Upper lobe of right lung (tissue), 1 donor: ENCODE measurements at regions not wholly inside any gene's neighbourhood (a gene's known extent, or its start where the extent isn't known, plus 50 kb on each side); places are given as distances from the start of the nearest gene placed in this dataset.

ENCODE experiments used
- ATAC-seq: fragments of 200-7000 bp; cut with Tn5 transposase; one replicate; pipeline ENCODE4 v1.9.1; 2020; ENCODE audit warnings: mild to moderate bottlenecking, moderate library complexity
- DNase-seq: peaks from one replicate; pipeline ENCODE4 v3.0.0-alpha.2; 2020
- H3K27ac ChIP-seq: fragments of 200-600 bp; one replicate; pipeline ENCODE4 v1.8.0; 2022
- H3K27me3 ChIP-seq: fragments of 200-600 bp; one replicate; pipeline ENCODE4 v1.8.0; 2022; ENCODE audit warnings: mild to moderate bottlenecking
- H3K36me3 ChIP-seq: fragments of 200-600 bp; one replicate; pipeline ENCODE4 v1.8.0; 2022
- H3K4me1 ChIP-seq: fragments of 200-600 bp; one replicate; pipeline ENCODE4 v1.8.0; 2022
- H3K4me3 ChIP-seq: fragments of 200-600 bp; one replicate; pipeline ENCODE4 v1.8.0; 2022; ENCODE audit warnings: mild to moderate bottlenecking
- H3K9me3 ChIP-seq: fragments of 200-600 bp; one replicate; pipeline ENCODE4 v1.8.0; 2022
- intact Hi-C: fragments of 100-400 bp; cut with DNase I; formaldehyde crosslinking; loops from one replicate; pipeline ENCODE4 v1.11.0; 2022
- TF ChIP-seq, protein P1 (sequence below): fragments of 200-600 bp; IDR thresholded peaks from one replicate; pipeline ENCODE4 v1.8.0; 2022; ENCODE audit warnings: antibody characterized with exemption
- donor health status: DM: no; HTN: yes; CAD: no; lungs with severe emphysema.

DNA sequence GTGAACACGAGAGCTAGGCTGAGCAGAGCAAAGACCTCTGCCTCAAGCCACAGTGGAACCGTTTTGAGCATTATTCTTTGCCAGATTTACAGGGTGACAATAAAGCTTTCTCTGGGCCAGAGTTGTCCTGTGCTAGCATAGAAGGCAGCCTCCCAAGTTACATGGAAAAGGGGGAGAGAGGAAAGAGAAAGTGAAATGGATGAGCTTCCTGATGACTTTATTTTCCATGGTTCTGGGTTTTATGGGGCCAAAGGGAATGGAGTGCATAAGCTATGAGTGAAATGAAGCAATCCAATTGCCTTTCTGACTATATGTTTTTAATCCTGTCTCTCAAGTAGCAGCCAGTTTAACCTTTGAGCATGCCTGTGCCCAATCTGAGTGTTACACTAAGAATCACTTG lies 428.4 kb downstream of the COG6 start:
- ATAC-seq (no peak), DNase-seq (no peak)
- intact Hi-C loops: no loop called here
- Histone ChIP-seq H3K4me1 (no peaks in the 10 kb centered on the region), H3K36me3 (no peaks in the 10 kb centered on the region), H3K27ac (no peak overlapping the region), H3K27me3 (no peaks in the 10 kb centered on the region), H3K4me3 (no peak overlapping the region), H3K9me3 (no peaks in the 10 kb centered on the region)
- TF ChIP-seq, protein P1, sequence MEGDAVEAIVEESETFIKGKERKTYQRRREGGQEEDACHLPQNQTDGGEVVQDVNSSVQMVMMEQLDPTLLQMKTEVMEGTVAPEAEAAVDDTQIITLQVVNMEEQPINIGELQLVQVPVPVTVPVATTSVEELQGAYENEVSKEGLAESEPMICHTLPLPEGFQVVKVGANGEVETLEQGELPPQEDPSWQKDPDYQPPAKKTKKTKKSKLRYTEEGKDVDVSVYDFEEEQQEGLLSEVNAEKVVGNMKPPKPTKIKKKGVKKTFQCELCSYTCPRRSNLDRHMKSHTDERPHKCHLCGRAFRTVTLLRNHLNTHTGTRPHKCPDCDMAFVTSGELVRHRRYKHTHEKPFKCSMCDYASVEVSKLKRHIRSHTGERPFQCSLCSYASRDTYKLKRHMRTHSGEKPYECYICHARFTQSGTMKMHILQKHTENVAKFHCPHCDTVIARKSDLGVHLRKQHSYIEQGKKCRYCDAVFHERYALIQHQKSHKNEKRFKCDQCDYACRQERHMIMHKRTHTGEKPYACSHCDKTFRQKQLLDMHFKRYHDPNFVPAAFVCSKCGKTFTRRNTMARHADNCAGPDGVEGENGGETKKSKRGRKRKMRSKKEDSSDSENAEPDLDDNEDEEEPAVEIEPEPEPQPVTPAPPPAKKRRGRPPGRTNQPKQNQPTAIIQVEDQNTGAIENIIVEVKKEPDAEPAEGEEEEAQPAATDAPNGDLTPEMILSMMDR: no peak

DNA sequence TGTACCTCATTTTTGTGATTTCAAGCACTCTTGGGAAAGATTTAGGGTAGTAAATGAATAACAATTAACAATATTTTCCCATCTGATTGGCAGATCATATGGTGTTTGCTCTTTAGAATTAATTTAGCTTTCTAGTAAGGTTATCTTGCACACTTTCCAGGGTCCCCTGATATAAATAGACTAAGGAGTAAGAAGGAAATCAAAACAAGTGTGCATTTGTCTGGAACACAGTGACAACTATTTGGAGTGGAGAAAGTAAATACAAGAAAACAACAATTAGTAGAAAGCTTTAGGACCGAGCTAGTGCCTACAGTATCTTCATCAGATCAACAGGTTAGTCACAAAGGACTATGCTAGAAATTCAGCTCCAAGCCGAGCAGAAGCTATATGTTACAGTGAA lies 429.5 kb downstream of the COG6 start:
- no peak overlapping the region for H3K27ac ChIP-seq
- TF ChIP-seq, protein P1: no peak
- no peaks in the 10 kb centered on the region for H3K4me1 ChIP-seq
- ATAC-seq (no peak), DNase-seq (no peak)
- no peaks in the 10 kb centered on the region for H3K27me3 ChIP-seq
- H3K36me3 ChIP-seq: no peaks in the 10 kb centered on the region
- intact Hi-C loops: no loop called here
- H3K4me3 ChIP-seq: no peak overlapping the region
- H3K9me3 ChIP-seq: no peaks in the 10 kb centered on the region

DNA sequence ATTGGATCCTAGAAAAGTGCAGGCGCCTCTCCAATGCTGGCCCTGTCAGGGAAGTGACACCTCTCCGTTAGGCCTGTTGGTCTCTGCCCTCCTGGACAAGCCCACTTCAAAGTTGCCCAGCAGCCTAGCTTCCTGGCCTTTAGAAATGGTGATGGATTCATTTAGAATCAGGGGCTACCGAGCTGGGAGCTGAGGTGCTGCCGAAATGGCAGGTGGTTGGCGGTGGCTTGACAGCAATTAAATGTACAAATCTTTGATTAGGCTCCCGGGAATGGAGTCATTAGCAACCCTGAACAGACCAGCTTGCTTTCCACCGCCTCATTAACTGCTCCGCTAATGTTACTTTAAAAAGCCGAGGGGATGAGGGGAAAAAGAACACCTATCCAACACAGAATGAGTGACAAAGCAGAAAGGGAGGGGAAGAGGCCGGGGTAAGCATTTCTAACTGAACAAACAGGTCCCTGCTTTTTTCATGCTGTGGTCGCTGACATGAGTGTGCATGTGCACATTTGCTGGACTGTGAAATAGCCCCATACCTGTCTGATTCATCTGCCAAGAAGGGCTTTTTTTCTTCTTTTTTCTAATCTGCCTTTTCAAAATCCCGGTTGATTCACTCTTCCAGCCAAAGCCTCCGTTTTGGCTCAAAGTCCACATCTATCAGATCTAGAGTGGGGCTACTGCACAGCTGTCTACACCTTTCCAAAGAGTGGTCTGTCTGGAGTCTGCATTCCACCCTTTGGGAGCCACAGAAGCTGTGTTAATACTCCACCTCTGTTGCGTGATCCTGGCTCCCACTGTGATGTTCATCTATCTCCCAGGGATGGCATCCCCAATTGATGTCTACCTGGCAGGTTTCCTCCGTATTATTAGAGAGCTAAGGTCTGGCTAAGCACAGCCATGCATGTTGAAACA lies 431.9 kb downstream of the COG6 start:
- H3K4me1 ChIP-seq: no peaks in the 10 kb centered on the region
- DNase-seq (no peak), ATAC-seq (no peak)
- intact Hi-C loops: no loop called here
- H3K9me3 ChIP-seq: no peaks in the 10 kb centered on the region
- TF ChIP-seq, protein P1: no peak
- H3K4me3 ChIP-seq: no peak overlapping the region
- H3K36me3 ChIP-seq: no peaks in the 10 kb centered on the region
- H3K27ac ChIP-seq: no peak overlapping the region
- H3K27me3 ChIP-seq: no peaks in the 10 kb centered on the region

DNA sequence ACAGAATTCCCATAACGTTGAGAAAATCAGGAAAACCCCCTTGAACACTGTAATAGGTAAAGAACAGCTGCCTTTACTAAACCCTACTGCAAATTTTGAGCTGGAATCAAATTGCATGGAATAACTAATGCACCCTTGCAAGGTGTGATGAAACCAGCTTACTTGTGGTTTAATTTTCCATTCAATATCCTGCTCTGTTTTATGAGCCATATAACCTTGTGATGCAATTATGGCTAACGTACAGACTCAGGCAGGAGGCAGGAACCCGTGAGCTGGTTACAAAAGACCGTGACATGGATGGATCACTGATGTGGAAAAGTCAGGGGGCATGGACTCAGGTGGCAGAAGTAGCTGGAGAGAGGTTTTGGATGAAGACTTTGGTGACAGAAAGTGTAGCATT lies 438.6 kb downstream of the COG6 start:
- TF ChIP-seq, protein P1: no peak
- H3K36me3 ChIP-seq: no peaks in the 10 kb centered on the region
- H3K27ac ChIP-seq: no peak overlapping the region
- H3K4me3 ChIP-seq: no peak overlapping the region
- no peak for DNase-seq
- no peaks in the 10 kb centered on the region for H3K27me3 ChIP-seq
- no peaks in the 10 kb centered on the region for H3K9me3 ChIP-seq
- intact Hi-C loops: no loop called here
- no peak for ATAC-seq
- H3K4me1 ChIP-seq: no peaks in the 10 kb centered on the region

DNA sequence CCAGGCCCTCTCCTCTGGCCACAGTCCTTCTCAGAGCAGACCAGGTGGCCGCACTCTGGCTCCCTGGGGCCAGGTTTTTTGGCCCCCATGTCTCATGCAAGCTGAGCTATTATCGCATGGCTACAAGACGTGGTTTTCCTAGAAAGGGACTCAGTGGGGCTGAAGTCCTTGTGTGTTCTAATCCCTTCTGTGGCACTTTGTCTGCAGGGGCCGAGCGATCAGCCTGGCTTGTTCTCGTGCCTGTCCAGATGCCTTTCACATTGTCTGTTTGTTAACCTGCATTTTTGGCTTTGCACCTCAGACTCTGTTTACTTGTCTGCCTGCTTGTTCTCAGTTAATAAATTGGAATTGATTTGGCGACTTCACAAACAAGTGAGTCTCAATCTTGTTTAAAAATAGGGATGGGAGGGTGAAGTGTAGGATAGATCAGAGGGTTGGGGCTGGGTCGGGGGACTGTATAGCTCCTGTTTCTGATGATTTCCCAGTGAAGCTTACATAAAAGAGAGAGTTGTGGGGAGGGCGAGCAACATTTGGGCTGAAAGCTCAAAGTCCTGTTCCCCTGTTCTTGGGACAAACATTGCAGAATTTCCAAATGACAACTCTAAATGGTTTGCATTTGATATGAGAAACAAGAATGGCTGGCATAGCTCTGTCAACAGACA lies 440.4 kb downstream of the COG6 start:
- TF ChIP-seq, protein P1: no peak
- Histone ChIP-seq H3K36me3 (no peaks in the 10 kb centered on the region), H3K27me3 (no peaks in the 10 kb centered on the region), H3K27ac (no peak overlapping the region), H3K4me3 (no peak overlapping the region), H3K4me1 (no peaks in the 10 kb centered on the region), H3K9me3 (no peaks in the 10 kb centered on the region)
- DNase-seq: no peak
- ATAC-seq: no peak
- intact Hi-C loops: no loop called here
